IPS-18a (cell line): ENCODE measurements at regions not wholly inside any gene's neighbourhood (a gene's known extent, or its start where the extent isn't known, plus 50 kb on each side); places are given as distances from the start of the nearest gene placed in this dataset.

Experiments used
- H3K27ac ChIP-seq: one replicate; pipeline ENCODE4 v1.5.1; 2013; ENCODE audit warnings: low read length
- H3K27me3 ChIP-seq: one replicate; pipeline ENCODE4 v1.6.1; 2013; ENCODE audit warnings: mild to moderate bottlenecking, low read length; ENCODE audit not compliant: control insufficient read depth, insufficient read depth
- H3K36me3 ChIP-seq: one replicate; pipeline ENCODE4 v1.6.1; 2013; ENCODE audit warnings: low read depth, low read length; ENCODE audit not compliant: control insufficient read depth
- H3K4me1 ChIP-seq: one replicate; pipeline ENCODE4 v1.6.1; 2013; ENCODE audit warnings: low read depth, low read length; ENCODE audit not compliant: control insufficient read depth
- H3K4me3 ChIP-seq: one replicate; pipeline ENCODE4 v1.5.1; 2013; ENCODE audit warnings: low read length
- H3K9ac ChIP-seq: one replicate; pipeline ENCODE4 v1.6.1; 2013; ENCODE audit warnings: mild to moderate bottlenecking, low read length, moderate library complexity
- H3K9me3 ChIP-seq: one replicate; pipeline ENCODE4 v1.6.1; 2013; ENCODE audit warnings: low read depth, low read length; ENCODE audit not compliant: control insufficient read depth

DNA sequence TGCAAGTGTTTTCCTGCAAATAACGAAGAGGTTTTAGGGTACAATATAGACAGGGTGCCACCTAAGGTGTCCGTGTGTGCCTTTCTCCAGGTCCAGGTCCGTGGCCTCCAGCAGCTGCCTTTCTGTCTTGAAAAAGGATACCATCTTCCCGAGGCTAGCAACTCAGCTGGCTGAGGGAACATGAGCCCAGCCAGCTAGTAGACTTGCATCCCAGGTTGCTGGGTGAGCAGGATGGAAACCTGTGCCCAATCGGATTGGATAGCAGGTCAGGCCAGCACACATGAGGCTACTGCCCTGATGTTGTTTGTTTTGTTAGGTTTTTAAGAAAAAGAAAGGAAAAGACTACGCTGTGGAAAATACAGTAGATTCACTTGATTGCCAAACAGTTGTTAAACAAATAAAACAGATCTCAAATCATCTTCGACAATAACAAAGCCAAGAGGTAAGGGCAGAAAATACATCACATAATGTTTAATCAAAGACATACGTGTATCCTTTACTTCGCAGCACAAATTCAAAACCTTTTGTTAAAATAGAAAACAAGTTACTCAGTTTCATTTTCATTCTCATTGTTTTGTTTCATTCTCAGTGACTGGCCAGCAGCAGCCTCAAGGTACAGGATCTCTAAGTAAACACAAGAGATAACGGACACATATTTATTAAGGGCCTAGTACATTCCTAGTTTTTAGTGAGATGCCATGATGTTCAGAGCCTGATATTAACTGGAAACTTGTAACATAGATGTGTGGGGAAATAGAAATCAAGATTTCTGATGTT is 661.2 kb upstream of the NR2F2 start:
- no peak overlapping the region for H3K9ac ChIP-seq
- no peaks in the 10 kb centered on the region for H3K9me3 ChIP-seq
- H3K4me1 ChIP-seq: peaks cover 4% of the 10 kb centered on the region
- H3K4me3 ChIP-seq: no peak overlapping the region
- H3K27ac ChIP-seq: no peak overlapping the region
- H3K36me3 ChIP-seq: no peaks in the 10 kb centered on the region
- H3K27me3 ChIP-seq: no peaks in the 10 kb centered on the region

DNA sequence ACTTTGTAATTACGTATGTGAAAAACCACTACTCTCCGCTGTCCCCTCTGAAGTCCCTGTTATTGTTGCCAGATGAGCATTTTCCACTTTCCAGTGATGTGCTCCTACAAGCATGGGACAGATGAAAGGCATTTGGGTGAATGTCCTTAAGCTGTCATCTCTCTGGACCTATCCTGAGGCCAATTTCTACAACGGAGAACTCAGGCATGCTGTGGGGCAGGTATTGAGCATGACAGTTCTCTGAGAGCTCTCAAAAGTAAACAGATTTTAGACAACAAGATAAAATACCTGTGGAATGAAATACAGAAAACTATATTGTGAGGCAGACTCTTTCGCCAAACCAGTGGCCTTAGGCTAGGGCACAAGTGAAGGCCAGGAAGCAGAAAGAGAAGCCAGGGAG is 656.5 kb upstream of the NR2F2 start:
- H3K4me1 ChIP-seq: no peaks in the 10 kb centered on the region
- no peak overlapping the region for H3K4me3 ChIP-seq
- H3K27me3 ChIP-seq: no peaks in the 10 kb centered on the region
- no peaks in the 10 kb centered on the region for H3K36me3 ChIP-seq
- no peak overlapping the region for H3K9ac ChIP-seq
- no peaks in the 10 kb centered on the region for H3K9me3 ChIP-seq
- no peak overlapping the region for H3K27ac ChIP-seq

DNA sequence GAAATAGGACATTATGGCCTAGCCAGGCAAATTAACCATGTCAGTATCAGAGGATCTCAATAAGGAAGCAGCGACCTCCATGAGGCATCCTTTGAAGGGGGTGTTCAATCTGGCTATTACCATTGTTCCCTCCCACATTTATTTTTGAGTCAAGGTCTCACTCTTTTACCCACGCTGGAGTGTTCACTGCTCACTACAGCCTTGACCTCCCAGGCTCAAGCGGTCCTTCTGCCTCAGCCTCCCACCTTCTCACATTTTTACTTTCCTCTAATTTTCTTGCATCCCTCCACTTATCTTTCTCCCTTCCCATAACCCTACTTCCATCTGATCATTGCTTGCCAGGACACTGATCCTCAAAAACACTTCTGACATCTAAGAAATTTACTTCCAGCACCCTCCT is 654.0 kb upstream of the NR2F2 start:
- no peaks in the 10 kb centered on the region for H3K27me3 ChIP-seq
- H3K4me1 ChIP-seq: no peaks in the 10 kb centered on the region
- no peak overlapping the region for H3K4me3 ChIP-seq
- no peaks in the 10 kb centered on the region for H3K9me3 ChIP-seq
- H3K36me3 ChIP-seq: no peaks in the 10 kb centered on the region
- H3K27ac ChIP-seq: no peak overlapping the region
- no peak overlapping the region for H3K9ac ChIP-seq

DNA sequence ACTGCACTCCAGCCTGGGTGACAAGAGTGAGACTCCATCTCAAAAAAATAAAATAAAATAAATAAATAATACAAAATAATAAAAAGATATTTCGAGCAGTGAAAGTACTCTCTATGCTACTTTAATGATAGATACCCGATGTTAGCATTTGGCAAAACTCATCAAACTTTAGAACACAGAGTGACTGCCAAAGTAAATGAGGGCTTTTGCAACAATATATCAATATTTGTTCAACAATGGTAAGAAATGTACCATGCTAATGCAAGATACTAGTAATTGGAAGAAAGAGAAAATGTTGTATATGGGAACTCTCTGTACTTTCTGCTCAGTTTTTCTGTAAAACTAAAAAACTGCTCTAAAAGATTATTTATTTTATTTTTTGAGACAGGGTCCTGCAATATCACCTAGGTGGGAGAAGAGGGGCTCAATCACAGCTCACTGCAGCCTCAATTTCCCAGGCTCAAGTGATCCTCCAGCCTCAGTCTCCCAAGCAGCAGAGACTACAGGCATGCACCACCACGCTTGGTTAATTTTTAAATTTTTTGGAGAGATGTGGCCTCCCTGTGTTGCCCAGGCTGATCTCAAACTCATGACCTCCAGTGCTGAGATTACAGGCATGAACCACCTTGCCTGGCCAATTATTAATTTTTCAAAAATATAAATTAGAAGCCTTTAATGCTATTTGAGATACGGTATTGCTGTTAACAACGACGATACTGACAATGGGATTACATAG is 650.5 kb upstream of the NR2F2 start:
- Histone ChIP-seq H3K9me3 (no peaks in the 10 kb centered on the region), H3K27me3 (no peaks in the 10 kb centered on the region), H3K27ac (no peak overlapping the region), H3K9ac (no peak overlapping the region), H3K4me1 (no peaks in the 10 kb centered on the region), H3K4me3 (no peak overlapping the region), H3K36me3 (no peaks in the 10 kb centered on the region)

DNA sequence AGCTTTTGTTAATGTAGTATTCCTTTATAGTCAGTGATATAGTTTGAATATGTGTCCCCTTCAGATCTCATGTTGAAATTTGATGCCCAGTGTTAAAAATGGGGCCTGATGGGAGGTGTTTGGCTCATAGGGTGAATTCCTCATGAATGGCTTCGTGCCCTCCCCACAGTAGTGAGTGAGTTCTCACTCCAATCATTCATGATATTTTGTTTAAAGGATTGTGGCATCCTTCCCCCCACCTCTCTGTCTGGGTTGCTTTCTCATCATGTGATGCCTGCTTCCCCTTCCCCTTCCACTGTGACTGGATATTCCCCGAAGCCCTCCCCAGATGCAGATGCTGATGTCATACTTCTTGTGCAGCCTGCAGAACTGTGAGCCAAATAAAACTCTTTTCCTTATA is 649.8 kb upstream of the NR2F2 start:
- Histone ChIP-seq H3K4me3 (no peak overlapping the region), H3K9me3 (no peaks in the 10 kb centered on the region), H3K4me1 (no peaks in the 10 kb centered on the region), H3K27me3 (no peaks in the 10 kb centered on the region), H3K27ac (no peak overlapping the region), H3K9ac (no peak overlapping the region), H3K36me3 (no peaks in the 10 kb centered on the region)

DNA sequence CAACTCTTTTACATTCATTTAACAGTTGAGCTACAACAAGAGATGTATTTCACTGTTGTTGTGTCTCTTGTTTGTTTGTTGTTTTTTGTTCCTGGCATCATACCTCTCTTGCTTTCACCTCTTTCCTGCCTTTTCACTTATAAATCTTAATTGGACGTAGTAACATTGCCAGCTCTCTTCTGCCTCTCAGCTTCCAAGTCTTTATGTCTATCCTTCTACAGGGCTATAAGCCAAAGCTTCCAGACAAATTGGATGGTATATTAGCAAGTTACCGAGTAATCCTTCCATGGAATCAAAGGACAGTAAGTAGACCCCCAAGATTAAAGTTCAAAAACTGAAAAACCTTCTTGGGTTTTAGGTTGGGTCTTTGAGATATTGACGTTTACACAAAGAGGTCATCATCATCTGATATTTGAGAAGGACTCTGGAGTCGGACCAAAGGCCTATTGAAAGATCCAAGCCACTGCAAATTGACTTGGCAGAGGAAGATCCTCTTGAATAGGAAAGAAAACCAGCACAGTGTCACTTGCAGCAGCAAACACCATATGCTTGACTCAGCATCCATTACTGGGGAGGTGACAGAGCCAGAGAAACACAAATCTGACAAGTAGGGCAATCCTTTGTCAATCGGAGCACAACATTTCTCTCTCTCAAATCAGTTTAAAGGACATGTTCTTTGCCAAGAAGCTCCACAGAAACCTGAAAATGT is 648.5 kb upstream of the NR2F2 start:
- H3K27me3 ChIP-seq: no peaks in the 10 kb centered on the region
- no peaks in the 10 kb centered on the region for H3K4me1 ChIP-seq
- H3K9ac ChIP-seq: no peak overlapping the region
- H3K4me3 ChIP-seq: no peak overlapping the region
- no peaks in the 10 kb centered on the region for H3K9me3 ChIP-seq
- no peak overlapping the region for H3K27ac ChIP-seq
- H3K36me3 ChIP-seq: no peaks in the 10 kb centered on the region

DNA sequence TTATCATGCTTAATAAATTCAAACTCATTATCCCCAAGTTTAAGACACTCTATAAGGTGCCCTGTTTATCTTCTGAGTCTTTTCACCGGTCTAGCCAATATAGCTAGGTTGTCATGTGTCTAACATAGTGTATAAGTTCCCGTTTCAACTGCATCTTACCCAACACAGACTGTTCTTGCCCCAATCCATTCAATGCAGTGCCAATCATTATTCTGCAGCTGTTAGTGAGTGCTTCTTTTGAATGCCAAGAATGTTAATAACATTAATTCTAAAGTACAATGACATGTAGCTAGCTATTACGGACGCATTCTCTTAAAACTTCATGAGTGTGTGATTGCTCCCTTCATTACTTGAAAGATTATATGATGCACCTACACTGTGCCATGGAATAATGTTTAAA is 646.4 kb upstream of the NR2F2 start:
- Histone ChIP-seq H3K4me3 (no peak overlapping the region), H3K27ac (no peak overlapping the region), H3K9ac (no peak overlapping the region), H3K9me3 (no peaks in the 10 kb centered on the region), H3K36me3 (no peaks in the 10 kb centered on the region), H3K27me3 (no peaks in the 10 kb centered on the region), H3K4me1 (no peaks in the 10 kb centered on the region)

DNA sequence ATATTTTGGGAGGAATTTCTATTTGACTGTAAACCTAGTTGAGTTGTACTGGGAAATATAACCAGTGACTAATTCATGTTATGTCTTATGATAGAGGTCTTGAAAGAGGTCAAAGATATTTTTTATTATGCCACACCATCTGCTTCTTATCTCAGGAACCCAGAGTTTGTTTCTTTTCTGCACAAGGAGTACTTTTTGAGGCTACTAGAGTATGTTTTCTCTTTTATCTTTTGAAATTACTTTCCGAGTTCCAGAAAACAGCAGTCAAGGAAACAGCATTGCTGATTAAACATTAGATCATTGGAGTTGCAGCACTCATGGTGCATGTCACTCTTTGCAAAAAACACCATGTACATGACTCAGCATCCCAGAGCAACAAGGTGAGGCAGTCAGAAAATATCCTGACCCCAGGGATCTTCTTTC is 645.8 kb upstream of the NR2F2 start:
- Histone ChIP-seq H3K36me3 (no peaks in the 10 kb centered on the region), H3K27me3 (no peaks in the 10 kb centered on the region), H3K4me1 (no peaks in the 10 kb centered on the region), H3K9ac (no peak overlapping the region), H3K4me3 (no peak overlapping the region), H3K27ac (no peak overlapping the region), H3K9me3 (no peaks in the 10 kb centered on the region)

DNA sequence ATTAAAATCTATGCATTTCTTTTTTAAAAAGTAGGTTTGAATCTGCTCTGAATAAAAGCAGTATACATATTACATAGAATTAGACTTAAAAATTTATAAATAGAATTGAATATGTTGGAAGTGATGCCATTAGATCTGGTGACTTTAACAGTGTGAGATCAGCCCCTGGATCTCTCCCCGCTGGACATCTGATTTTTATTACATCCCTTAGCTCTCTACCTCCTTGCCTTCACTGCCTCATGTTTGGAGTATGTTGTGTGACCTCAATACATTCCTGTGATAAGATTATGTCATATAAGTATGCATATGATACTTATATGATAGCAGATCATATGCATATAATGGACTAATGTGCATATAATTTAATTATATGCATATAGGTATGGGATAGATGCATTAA is 643.4 kb upstream of the NR2F2 start:
- no peaks in the 10 kb centered on the region for H3K4me1 ChIP-seq
- H3K27ac ChIP-seq: no peak overlapping the region
- H3K9me3 ChIP-seq: no peaks in the 10 kb centered on the region

DNA sequence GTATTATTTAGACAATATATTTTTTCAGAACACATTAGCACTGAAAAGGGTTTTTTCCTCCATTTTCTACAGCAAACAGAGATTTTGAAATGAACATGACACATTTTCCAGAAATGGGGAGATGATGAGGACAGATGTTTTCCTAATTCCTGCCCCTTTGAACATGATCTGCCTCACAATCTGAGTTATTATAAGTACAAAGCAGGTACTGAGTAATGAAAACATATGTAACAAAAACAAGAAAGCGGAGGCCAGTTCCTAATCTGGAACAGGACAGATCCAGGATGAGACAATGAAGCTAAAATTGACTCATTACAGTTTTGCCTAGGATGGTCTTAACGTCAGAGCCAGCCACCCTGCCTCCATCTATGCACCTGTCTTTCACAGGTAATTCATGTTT is 642.8 kb upstream of the NR2F2 start:
- Histone ChIP-seq H3K36me3 (no peaks in the 10 kb centered on the region), H3K27me3 (no peaks in the 10 kb centered on the region), H3K4me3 (no peak overlapping the region), H3K27ac (no peak overlapping the region), H3K9me3 (no peaks in the 10 kb centered on the region), H3K4me1 (no peaks in the 10 kb centered on the region), H3K9ac (no peak overlapping the region)

More for the DNA sequence above, 643.4 kb upstream of the NR2F2 start:
- H3K36me3 ChIP-seq: no peaks in the 10 kb centered on the region
- no peak overlapping the region for H3K9ac ChIP-seq
- H3K27me3 ChIP-seq: no peaks in the 10 kb centered on the region
- no peak overlapping the region for H3K4me3 ChIP-seq

DNA sequence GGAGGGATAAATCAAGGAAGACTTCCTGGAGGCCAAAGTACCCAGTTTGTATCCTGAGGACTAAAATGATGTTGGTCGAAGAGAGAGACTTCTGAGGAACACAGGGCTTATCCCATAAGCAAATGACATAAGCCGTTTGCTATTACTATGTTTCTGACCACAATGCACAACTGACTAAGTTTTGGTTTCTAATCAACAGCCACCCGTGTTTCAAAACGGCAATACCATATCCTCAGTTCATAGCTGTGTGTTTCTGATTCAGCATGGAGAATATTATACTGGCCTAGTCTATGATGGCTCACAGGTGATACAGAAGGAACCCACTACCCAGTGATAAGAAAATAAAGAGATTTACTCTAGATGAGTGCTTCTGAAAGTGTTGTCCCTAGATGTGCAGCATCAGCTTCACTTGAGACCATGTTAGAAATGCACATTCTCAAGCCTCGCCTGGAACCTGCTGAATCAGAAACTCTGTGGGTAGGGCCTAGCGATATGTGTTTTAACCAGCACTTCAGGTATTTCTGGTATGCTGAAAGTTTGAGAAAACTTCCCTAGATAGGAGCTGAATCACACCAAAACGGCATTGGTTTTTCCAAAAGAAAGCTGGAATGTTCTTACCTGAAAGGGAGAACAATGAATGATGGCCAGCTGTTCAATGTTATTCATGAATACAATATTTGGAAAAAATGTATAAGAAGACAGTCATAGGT is 639.7 kb upstream of the NR2F2 start:
- Histone ChIP-seq H3K27ac (no peak overlapping the region), H3K4me3 (no peak overlapping the region), H3K9ac (no peak overlapping the region), H3K36me3 (no peaks in the 10 kb centered on the region), H3K4me1 (no peaks in the 10 kb centered on the region), H3K9me3 (peaks cover 19% of the 10 kb centered on the region), H3K27me3 (no peaks in the 10 kb centered on the region)
